NCI-H2171 treated with DMSO at 0.1 percent for 48 hours (cell line): ENCODE measurements at regions not wholly inside any gene's neighbourhood (a gene's known extent, or its start where the extent isn't known, plus 50 kb on each side); places are given as distances from the start of the nearest gene placed in this dataset.
"Not testable (repeated sequence)": the region's sequence is repeated elsewhere in the genome, so short reads cannot be mapped to it uniquely, and the experiment has no call there.

Source experiments
- DNase-seq: peaks from one replicate; lab custom pipeline; 2025; lab: John Stamatoyannopoulos, UW

GRCh38 chr21:15203740-15204139 lies 138.9 kb upstream of the NRIP1 start:
- no peak for DNase-seq

GRCh38 chr21:15204140-15204969 lies 139.6 kb upstream of the NRIP1 start:
- no peak for DNase-seq

DNA sequence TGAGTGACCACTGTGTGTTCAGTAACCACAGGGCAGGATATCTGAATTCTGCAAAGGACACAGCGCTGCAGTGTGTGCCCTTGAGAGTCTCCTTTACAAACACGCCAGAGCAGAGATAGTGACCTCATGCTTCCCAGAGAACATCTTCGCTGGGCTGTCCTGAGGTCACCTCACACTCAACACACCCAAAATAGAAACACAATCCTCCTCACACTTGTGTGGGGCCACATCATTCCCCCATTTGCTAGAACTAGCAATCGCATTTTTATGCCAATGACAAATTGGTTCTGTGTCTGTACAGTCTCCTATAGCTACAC lies 140.1 kb upstream of the NRIP1 start:
- DNase-seq, result no peak

DNA sequence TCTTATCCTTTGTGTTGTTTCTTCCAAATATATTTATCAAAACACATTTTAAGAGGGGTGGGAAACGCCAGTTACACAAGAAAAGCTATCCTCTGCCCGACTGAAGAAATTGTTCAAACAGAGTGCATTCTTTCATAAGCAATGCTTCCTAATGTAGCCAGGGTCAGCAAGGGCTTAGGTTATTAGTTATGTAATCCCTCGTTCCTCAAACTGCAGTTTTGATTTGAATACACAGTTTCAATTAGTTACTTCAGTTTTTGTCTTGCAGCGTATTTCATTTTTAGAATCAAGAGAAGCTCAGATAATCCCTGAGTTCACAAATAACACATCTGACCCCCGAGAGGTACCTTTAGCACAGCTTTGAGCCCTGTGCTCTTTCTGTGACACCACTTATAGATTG lies 141.7 kb upstream of the NRIP1 start:
- no peak for DNase-seq

- no peak for DNase-seq
Observed at GRCh38 chr21:15207231-15207630, 142.4 kb upstream of the NRIP1 start.

GRCh38 chr21:15207635-15208370 lies 143.0 kb upstream of the NRIP1 start:
- DNase-seq, result no peak

DNA sequence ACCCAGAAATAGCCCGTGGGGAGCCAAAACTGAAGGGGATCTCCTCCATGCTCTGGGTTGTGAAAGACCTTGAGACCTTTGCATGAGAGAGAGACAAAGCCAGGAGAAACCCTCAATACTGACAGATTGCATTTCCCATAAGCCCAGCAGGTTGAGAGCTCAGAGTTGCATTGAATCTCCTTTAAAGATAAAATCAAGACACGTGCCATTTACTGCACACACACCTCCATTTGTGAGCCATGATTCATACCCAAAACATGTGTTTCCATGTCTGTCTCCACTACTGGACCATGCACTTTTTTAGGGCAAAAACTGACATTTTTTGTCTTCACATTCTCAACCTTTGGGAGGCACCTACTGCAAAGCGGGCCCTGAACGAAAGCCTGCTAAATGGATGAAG lies 144.0 kb upstream of the NRIP1 start:
- no peak for DNase-seq

GRCh38 chr21:15209224-15209623 lies 144.4 kb upstream of the NRIP1 start:
- DNase-seq, result no peak

GRCh38 chr21:15210235-15210678 lies 145.5 kb upstream of the NRIP1 start:
- DNase-seq, result no peak

DNA sequence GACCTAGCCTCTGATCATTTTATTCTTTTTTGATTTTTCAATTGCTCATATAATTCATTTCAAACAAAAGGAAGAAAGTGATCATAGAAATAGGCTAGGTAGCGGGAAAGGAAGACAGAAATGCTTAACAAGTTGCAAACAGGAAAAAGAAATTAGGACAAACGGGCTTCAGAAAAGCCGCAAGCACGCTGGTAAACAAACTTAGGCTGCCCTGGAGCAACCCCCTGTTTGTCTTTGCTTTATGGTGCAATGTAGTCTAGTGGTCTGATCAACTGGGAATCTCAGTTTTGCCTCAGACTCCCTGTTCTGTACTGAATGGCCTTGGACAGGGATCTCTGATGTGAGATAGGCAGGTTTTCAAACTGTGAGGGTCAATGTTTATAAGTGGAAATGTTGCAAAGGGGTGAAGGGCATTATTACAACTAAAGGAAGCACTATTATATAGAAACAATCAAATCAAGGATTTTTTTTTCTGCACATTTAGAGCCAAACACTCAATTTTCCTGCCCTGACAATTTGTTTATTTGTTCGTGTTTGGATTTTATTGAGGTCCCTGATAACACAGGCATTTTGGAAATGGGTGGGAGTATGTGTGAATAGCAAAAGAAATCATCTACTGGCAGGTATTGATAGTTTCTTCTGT lies 146.8 kb upstream of the NRIP1 start:
- no peak for DNase-seq

GRCh38 chr21:15212206-15212605 lies 147.4 kb upstream of the NRIP1 start:
- DNase-seq, result no peak

DNA sequence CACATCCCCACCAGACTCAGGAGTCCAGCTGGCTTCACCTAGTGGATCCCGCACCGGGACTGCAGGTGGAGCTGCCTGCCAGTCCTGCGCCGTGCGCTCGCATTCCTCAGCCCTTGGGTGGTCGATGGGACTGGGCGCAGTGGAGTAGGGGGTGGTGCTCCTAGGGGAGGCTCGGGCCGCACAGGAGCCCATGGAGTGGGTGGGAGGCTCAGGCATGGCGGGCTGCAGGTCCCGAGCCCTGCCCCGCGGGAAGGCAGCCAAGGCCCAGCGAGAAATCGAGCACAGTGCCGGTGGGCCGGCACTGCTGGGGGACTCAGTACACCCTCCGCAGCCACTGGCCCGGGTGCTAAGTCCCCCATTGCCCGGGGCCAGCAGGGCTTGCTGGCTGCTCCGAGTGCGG lies 153.7 kb upstream of the NRIP1 start:
- not testable (repeated sequence) for DNase-seq

- no peak for DNase-seq
Observed at GRCh38 chr21:15219039-15219438, 154.2 kb upstream of the NRIP1 start.

GRCh38 chr21:15219894-15220293 lies 155.1 kb upstream of the NRIP1 start:
- no peak for DNase-seq

- DNase-seq, result no peak
Observed at GRCh38 chr21:15221799-15222386, 157.1 kb upstream of the NRIP1 start.

GRCh38 chr21:15222707-15223106 lies 157.9 kb upstream of the NRIP1 start:
- no peak for DNase-seq

GRCh38 chr21:15224346-15225086 lies 159.7 kb upstream of the NRIP1 start:
- no peak for DNase-seq

DNA sequence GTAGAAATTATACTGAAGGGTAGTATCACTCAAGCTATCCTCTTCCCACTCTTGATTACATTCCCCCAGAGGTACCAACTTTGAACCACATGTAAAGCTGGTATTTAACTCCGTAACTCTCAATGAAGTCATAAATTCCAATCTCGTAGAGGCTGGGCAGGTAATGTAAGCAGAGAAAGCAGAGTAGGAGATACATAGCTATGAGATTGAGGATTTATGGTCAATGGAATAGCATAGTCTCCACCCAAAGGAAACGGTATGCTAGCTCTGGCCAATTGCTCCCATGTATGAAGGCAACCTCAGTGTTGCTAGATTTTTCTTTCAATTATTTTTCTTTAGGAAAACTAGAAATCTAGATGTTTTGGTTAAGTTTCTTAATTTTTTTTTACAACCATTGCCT lies 163.1 kb upstream of the NRIP1 start:
- no peak for DNase-seq

DNA sequence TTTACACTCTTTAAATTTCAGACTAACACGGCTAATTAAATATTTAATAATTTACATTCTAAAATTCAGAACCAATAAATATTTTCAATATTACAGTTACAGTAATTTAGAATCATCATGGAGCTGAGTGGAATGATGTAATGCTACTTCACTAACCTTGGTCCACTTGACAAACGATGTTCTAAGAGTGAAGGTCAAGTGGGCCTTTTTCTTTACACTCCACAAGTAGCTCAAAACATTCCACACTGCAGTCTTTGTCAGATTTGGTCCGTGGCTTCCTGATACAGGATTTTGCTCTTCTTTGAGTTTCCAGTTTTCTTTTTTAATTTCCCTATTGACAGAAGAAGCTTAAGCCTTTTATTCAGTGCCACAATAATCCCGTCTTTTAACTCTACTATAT lies 164.6 kb upstream of the NRIP1 start:
- DNase-seq, result no peak

DNA sequence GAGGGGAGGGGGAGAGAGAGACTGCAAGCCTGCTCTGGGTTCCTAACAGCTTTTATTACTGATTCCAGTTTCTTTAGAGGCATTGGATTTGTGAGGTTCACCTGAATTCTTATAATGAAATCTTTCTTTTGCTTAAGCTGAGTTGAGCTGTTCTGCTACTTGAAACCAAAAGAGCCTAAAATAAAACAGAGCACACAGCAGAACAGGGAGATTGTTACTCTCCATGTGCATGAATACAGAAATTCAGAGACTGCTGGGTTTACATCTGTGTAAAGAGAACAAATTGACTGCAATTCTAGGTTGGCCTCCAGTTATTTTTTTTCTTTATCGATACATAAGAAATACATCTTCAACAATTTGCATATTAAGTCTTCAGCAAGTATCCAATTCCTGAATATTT lies 168.8 kb upstream of the NRIP1 start:
- no peak for DNase-seq

GRCh38 chr21:15236111-15236510 lies 171.3 kb upstream of the NRIP1 start:
- DNase-seq, result no peak

DNA sequence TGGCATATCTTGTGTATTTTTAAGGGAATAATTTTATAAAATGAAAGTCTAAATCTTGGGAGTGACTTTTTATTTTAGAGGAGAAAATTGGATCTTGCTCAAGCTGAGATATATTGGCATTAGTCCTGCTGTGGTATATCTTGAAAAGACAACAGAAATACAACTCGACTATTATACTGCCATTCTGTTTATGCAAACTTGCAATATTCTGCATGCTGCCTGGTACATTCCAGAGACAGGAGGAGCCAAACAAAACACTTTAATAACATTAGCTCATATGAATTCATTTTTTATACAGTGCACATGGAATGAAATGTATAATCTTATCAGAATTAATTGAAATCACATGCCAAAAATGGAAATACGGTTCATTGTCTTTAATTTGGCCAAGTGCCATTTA lies 176.0 kb upstream of the NRIP1 start:
- no peak for DNase-seq
